ENCODE measurements at regions not wholly inside any gene's neighbourhood (a gene's known extent, or its start where the extent isn't known, plus 50 kb on each side); places are given as distances from the start of the nearest gene placed in this dataset.

- TF ChIP-seq HDAC3 (IDR thresholded peaks at IDR 0.05; ENCODE audit: borderline replicate concordance, partially characterized antibody): no peak
- TF ChIP-seq SMARCA5 (IDR thresholded peaks at IDR 0.05): no peak
- no peak for TF ChIP-seq HOXB6 (CRISPR knock-in tag; IDR thresholded peaks at IDR 0.05; ENCODE audit: borderline replicate concordance)
- no peak for TF ChIP-seq HNRNPL (IDR thresholded peaks at IDR 0.05; ENCODE audit: low read depth, low read length)
These were observed 729.1 kb downstream of the NOVA1 start (continued) for GRCh38 chr14:25868521-25869314.

- in situ Hi-C loops (cut with MboI) (no loop called here), intact Hi-C loops (cut with micrococcal nuclease) (no loop called here)
- no peaks in the 10 kb centered on the region for H3K27me3 ChIP-seq (ENCODE audit: control insufficient read depth in 2 of 2, insufficient read depth in 2 of 2, low read length in 2 of 2)
- no peak overlapping the region for H2AFZ ChIP-seq (ENCODE audit: low read depth, low read length)
- FAIRE-seq (no peak), ATAC-seq (no peak), DNase-seq (ENCODE audit: extremely low read depth in 1 of 4, low spot score in 3 of 4) (no peak)
- 0% methylated on average over 1 of the region's 1 CpG for WGBS (ENCODE audit: insufficient coverage, low coverage, missing lambda C conversion rate)
- H3K9ac ChIP-seq (ENCODE audit: insufficient read depth in 1 of 2, low read depth in 2 of 2, low read length in 2 of 2): no peak overlapping the region
- H4K20me1 ChIP-seq (replicated peaks; ENCODE audit: control insufficient read depth, insufficient read depth, low read length): no peaks in the 10 kb centered on the region
- no peak overlapping the region for H3K27ac ChIP-seq (ENCODE audit: extremely low read depth, low read depth, low read length)
- no peak overlapping the region for H3K4me2 ChIP-seq (ENCODE audit: insufficient read depth, low read length)
- no peaks in the 10 kb centered on the region for H3K4me1 ChIP-seq (replicated peaks in 1 of 2; ENCODE audit: control insufficient read depth in 2 of 2, insufficient read depth in 2 of 2, low read length in 2 of 2)
- POLR2A ChIA-PET: no interaction called here
- CTCF ChIA-PET (ENCODE audit: low intra/inter-chr PET ratio): no interaction called here
- no peaks in the 10 kb centered on the region for H3K79me2 ChIP-seq (ENCODE audit: control insufficient read depth, insufficient read depth, low read length)
- no TSS peak for BruUV-seq (replicated peaks)
- H3K4me3 ChIP-seq: no peak overlapping the region
- H3K9me3 ChIP-seq (replicated peaks; ENCODE audit: control insufficient read depth, insufficient read depth, low read depth, low read length): no peaks in the 10 kb centered on the region
- H3K9me1 ChIP-seq (ENCODE audit: control insufficient read depth, insufficient read depth, low read length): no peaks in the 10 kb centered on the region
- no peaks in the 10 kb centered on the region for H3K36me3 ChIP-seq (ENCODE audit: control insufficient read depth, insufficient read depth, low read length)
- TF ChIP-seq MEIS2 (IDR thresholded peaks at IDR 0.05; ENCODE audit: partially characterized antibody) (no peak), FOXP4 (CRISPR knock-in tag; IDR thresholded peaks at IDR 0.05; ENCODE audit: borderline replicate concordance) (no peak), GTF2B (IDR thresholded peaks at IDR 0.05; ENCODE audit: extremely low read depth, insufficient read length) (no peak), CSDE1 (IDR thresholded peaks at IDR 0.05) (no peak), ZNF12 (CRISPR knock-in tag; IDR thresholded peaks at IDR 0.05) (no peak), BRD4 (IDR thresholded peaks at IDR 0.05) (no peak), KDM2B (CRISPR knock-in tag; IDR thresholded peaks at IDR 0.05) (no peak), VEZF1 (CRISPR knock-in tag; IDR thresholded peaks at IDR 0.05) (no peak), CCNT2 (IDR thresholded peaks at IDR 0.05; ENCODE audit: borderline replicate concordance, extremely low read depth, insufficient read length, low read depth, low read length) (no peak)
These were observed 736.4 kb downstream of the NOVA1 start for GRCh38 chr14:25861406-25861805.

All from K562 (cell line).